SK-N-SH treated with all-trans-retinoic acid at 6 μM for 48 hours (cell line): ENCODE measurements at regions not wholly inside any gene's neighbourhood (a gene's known extent, or its start where the extent isn't known, plus 50 kb on each side); places are given as distances from the start of the nearest gene placed in this dataset.
"Not testable (repeated sequence)": the region's sequence is repeated elsewhere in the genome, so short reads cannot be mapped to it uniquely, and the experiment has no call there.

ENCODE experiments used
- BACH2 ChIP-seq: fragments of 250-450 bp; sonication (Bioruptor Pico); IDR thresholded peaks from 2 replicates; pipeline ENCODE4 v1.9.0; 2021; ENCODE audit warnings: mild to moderate bottlenecking, borderline replicate concordance
- ISL1 ChIP-seq: fragments of 250-450 bp; sonication (Bioruptor Pico); IDR thresholded peaks from 2 replicates; pipeline ENCODE4 v2.1.2; 2022; ENCODE audit warnings: mild to moderate bottlenecking, moderate library complexity
- OSR1 ChIP-seq: fragments of 250-450 bp; sonication (Bioruptor Pico); IDR thresholded peaks from 2 replicates; pipeline ENCODE4 v1.8.0; 2022; ENCODE audit warnings: moderate library complexity, mild to moderate bottlenecking, inconsistent platforms
- RARB ChIP-seq: fragments of 250-450 bp; sonication (Bioruptor Pico); IDR thresholded peaks from 2 replicates; pipeline ENCODE4 v1.8.0; 2021; ENCODE audit warnings: mild to moderate bottlenecking, moderate library complexity
- ZFP3 ChIP-seq: fragments of 250-450 bp; sonication (Bioruptor Pico); IDR thresholded peaks from 2 replicates; pipeline ENCODE4 v1.5.0; 2020; ENCODE audit warnings: mild to moderate bottlenecking, moderate library complexity
- ZNF8 ChIP-seq: fragments of 450-650 bp; formaldehyde crosslinking; IDR thresholded peaks from 2 replicates; pipeline ENCODE4 v1.5.0; 2020; ENCODE audit warnings: mild to moderate bottlenecking, moderate library complexity
- TF ChIP-seq, protein P1 (sequence below): fragments of 250-450 bp; sonication (Bioruptor Pico); IDR thresholded peaks from 2 replicates; pipeline ENCODE4 v1.5.0; 2020; ENCODE audit warnings: mild to moderate bottlenecking, moderate library complexity
- TF ChIP-seq, protein P2 (sequence below): fragments of 250-450 bp; sonication (Bioruptor Pico); IDR thresholded peaks from 2 replicates; pipeline ENCODE4 v1.8.0; 2020; ENCODE audit warnings: mild to moderate bottlenecking, moderate library complexity, borderline replicate concordance
- TF ChIP-seq, protein P3 (sequence below): fragments of 250-450 bp; sonication (Bioruptor Pico); IDR thresholded peaks from 2 replicates; pipeline ENCODE4 v1.8.0; 2021; ENCODE audit warnings: low read depth, mild to moderate bottlenecking, moderate library complexity, borderline replicate concordance

DNA sequence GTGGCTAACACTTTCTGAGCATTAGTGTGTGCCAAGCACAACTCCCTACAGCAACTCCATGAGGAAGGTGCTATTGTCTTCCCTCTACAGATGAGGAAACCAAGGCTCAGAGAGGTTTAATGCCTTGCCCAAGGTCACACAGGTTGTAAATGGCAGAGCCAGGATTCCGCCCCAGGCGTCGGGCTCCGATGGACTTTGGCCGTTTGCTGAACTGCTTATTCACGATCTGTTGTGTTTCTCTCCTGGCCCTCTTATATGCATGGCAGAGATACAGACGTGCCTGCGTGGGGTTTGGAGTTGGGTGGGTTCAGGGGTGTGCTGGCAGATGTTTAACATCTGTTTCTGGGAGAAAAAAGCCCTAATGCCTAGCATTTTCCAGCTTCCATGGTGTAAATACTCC, 117.4 kb downstream of the ZNF267 start:
- TF ChIP-seq, protein P1, sequence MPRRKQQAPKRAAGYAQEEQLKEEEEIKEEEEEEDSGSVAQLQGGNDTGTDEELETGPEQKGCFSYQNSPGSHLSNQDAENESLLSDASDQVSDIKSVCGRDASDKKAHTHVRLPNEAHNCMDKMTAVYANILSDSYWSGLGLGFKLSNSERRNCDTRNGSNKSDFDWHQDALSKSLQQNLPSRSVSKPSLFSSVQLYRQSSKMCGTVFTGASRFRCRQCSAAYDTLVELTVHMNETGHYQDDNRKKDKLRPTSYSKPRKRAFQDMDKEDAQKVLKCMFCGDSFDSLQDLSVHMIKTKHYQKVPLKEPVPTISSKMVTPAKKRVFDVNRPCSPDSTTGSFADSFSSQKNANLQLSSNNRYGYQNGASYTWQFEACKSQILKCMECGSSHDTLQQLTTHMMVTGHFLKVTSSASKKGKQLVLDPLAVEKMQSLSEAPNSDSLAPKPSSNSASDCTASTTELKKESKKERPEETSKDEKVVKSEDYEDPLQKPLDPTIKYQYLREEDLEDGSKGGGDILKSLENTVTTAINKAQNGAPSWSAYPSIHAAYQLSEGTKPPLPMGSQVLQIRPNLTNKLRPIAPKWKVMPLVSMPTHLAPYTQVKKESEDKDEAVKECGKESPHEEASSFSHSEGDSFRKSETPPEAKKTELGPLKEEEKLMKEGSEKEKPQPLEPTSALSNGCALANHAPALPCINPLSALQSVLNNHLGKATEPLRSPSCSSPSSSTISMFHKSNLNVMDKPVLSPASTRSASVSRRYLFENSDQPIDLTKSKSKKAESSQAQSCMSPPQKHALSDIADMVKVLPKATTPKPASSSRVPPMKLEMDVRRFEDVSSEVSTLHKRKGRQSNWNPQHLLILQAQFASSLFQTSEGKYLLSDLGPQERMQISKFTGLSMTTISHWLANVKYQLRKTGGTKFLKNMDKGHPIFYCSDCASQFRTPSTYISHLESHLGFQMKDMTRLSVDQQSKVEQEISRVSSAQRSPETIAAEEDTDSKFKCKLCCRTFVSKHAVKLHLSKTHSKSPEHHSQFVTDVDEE (CRISPR knock-in tag), result not testable (repeated sequence)
- not testable (repeated sequence) for TF ChIP-seq ZFP3 (CRISPR knock-in tag); BACH2 (CRISPR knock-in tag); OSR1 (CRISPR knock-in tag); ZNF8; RARB; ISL1
- TF ChIP-seq, protein P2, sequence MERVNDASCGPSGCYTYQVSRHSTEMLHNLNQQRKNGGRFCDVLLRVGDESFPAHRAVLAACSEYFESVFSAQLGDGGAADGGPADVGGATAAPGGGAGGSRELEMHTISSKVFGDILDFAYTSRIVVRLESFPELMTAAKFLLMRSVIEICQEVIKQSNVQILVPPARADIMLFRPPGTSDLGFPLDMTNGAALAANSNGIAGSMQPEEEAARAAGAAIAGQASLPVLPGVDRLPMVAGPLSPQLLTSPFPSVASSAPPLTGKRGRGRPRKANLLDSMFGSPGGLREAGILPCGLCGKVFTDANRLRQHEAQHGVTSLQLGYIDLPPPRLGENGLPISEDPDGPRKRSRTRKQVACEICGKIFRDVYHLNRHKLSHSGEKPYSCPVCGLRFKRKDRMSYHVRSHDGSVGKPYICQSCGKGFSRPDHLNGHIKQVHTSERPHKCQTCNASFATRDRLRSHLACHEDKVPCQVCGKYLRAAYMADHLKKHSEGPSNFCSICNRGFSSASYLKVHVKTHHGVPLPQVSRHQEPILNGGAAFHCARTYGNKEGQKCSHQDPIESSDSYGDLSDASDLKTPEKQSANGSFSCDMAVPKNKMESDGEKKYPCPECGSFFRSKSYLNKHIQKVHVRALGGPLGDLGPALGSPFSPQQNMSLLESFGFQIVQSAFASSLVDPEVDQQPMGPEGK (CRISPR knock-in tag), result not testable (repeated sequence)
- TF ChIP-seq, protein P3, sequence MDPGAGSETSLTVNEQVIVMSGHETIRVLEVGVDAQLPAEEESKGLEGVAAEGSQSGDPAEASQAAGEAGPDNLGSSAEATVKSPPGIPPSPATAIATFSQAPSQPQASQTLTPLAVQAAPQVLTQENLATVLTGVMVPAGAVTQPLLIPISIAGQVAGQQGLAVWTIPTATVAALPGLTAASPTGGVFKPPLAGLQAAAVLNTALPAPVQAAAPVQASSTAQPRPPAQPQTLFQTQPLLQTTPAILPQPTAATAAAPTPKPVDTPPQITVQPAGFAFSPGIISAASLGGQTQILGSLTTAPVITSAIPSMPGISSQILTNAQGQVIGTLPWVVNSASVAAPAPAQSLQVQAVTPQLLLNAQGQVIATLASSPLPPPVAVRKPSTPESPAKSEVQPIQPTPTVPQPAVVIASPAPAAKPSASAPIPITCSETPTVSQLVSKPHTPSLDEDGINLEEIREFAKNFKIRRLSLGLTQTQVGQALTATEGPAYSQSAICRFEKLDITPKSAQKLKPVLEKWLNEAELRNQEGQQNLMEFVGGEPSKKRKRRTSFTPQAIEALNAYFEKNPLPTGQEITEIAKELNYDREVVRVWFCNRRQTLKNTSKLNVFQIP (CRISPR knock-in tag), result not testable (repeated sequence)
